HepG2 (cell line): ENCODE measurements at regions not wholly inside any gene's neighbourhood (a gene's known extent, or its start where the extent isn't known, plus 50 kb on each side); places are given as distances from the start of the nearest gene placed in this dataset.
A peak's percentile ranks its signal among the peaks of the same experiment; 100 is the strongest.

ENCODE experiments used
- ATAC-seq: fragments of 200-7000 bp; cut with Tn5 transposase; 3 replicates; pipeline ENCODE4 v1.9.1; 2020; ENCODE audit warnings: mild to moderate bottlenecking, moderate library complexity
- BruUV-seq: library from RNA; stranded (reverse); fragments of 400-500 nt; replicated peaks from 2 replicates; lab custom pipeline; 2021; lab: Mats Ljungman, UMichigan
- CTCF ChIA-PET: fragments of 300-600 bp; formaldehyde crosslinking; extraction: SDS; loops from one replicate; lab custom pipeline; 2021; ENCODE audit warnings: low total read pairs, inconsistent platforms, low intra/inter-chr PET ratio; lab: Yijun Ruan, JAX
- POLR2A ChIA-PET: fragments of 350-600 bp; sonication (Branson Sonifier 250); formaldehyde crosslinking; loops from one replicate; lab custom pipeline; 2020; ENCODE audit warnings: antibody characterized with exemption, inconsistent platforms; lab: Yijun Ruan, JAX
- DNase-seq: peaks from one replicate; pipeline ENCODE4 v3.0.0-alpha.2; 2015; ENCODE audit warnings: low spot score
- FAIRE-seq: peaks from 3 replicates; lab custom pipeline; 2011; peaks lifted over from hg19 to GRCh38; lab: Jason Lieb, UNC
- H2AFZ ChIP-seq: one replicate; pipeline ENCODE4 v1.6.1; 2011; ENCODE audit warnings: low read length, inconsistent platforms
- H3K27ac ChIP-seq: fragments of 300-600 bp; 3 replicates; pipeline ENCODE4 v1.8.0; 2011; ENCODE audit warnings: mixed run types, mild to moderate bottlenecking, mixed read lengths, low read length, inconsistent platforms; ENCODE audit not compliant: insufficient read depth; ENCODE audit errors: extremely low read length
- H3K27me3 ChIP-seq, 2 experiments: fragments of 200-600 bp in 1 of 2; 2 replicates in 1 of 2; 3 replicates in 1 of 2; pipeline versions ENCODE4 v1.6.0 to v1.8.0; 2011; ENCODE audit warnings: low read length in 2 of 2, mild to moderate bottlenecking in 2 of 2, moderate library complexity in 2 of 2, inconsistent platforms in 1 of 2; ENCODE audit not compliant: insufficient read depth in 2 of 2, control insufficient read depth in 1 of 2
- H3K36me3 ChIP-seq, 2 experiments: fragments of 200-600 bp in 1 of 2; replicated peaks in 1 of 2; 2 replicates in 1 of 2; 3 replicates in 1 of 2; pipeline versions ENCODE4 v1.5.1 to v1.8.0; 2011; ENCODE audit warnings: low read length in 2 of 2, inconsistent platforms in 1 of 2; ENCODE audit not compliant: insufficient read depth in 2 of 2, control insufficient read depth in 1 of 2
- H3K4me1 ChIP-seq: 2 replicates; pipeline ENCODE4 v1.5.1; 2012; ENCODE audit warnings: low read length, inconsistent platforms; ENCODE audit not compliant: insufficient read depth
- H3K4me2 ChIP-seq: 2 replicates; pipeline ENCODE4 v1.6.0; 2011; ENCODE audit warnings: low read depth, low read length, inconsistent platforms
- H3K4me3 ChIP-seq, 3 experiments: fragments of 200-600 bp in 1 of 3; sonication (generic), shearing (Covaris generic) in 1 of 3; replicated peaks in 1 of 3; 2 replicates each; pipeline ENCODE4 v1.5.1; 2011 to 2016; ENCODE audit warnings: low read length in 3 of 3, inconsistent platforms in 2 of 3, low read depth in 2 of 3, mild to moderate bottlenecking in 2 of 3, control low read depth in 1 of 3, mixed read lengths in 1 of 3; ENCODE audit not compliant: insufficient read depth in 1 of 3
- H3K79me2 ChIP-seq: one replicate; pipeline ENCODE4 v1.6.1; 2011; ENCODE audit warnings: low read length, inconsistent platforms; ENCODE audit not compliant: insufficient read depth
- H3K9ac ChIP-seq: 2 replicates; pipeline ENCODE4 v1.6.0; 2011; ENCODE audit warnings: mild to moderate bottlenecking, low read depth, low read length, inconsistent platforms; ENCODE audit not compliant: insufficient read depth
- H3K9me3 ChIP-seq: 2 replicates; pipeline ENCODE4 v1.5.1; 2012; ENCODE audit warnings: mild to moderate bottlenecking, low read length
- H4K20me1 ChIP-seq: 2 replicates; pipeline ENCODE4 v1.6.0; 2011; ENCODE audit warnings: inconsistent platforms, mild to moderate bottlenecking, low read length, moderate library complexity; ENCODE audit not compliant: insufficient read depth
- JARID2 ChIP-seq: sonication (generic); formaldehyde crosslinking; IDR thresholded peaks from 2 replicates; pipeline ENCODE4 v1.8.1; 2023; ENCODE audit warnings: missing genetic modification reagents, inconsistent platforms; ENCODE audit not compliant: insufficient replicate concordance
- MLXIP ChIP-seq: sonication (generic); formaldehyde crosslinking; IDR thresholded peaks from 2 replicates; pipeline ENCODE4 v1.9.0; 2021; ENCODE audit warnings: missing genetic modification reagents, borderline replicate concordance
- REST ChIP-seq, 2 experiments: IDR thresholded peaks; 2 replicates each; pipeline ENCODE4 v1.6.1; 2011 to 2012; ENCODE audit warnings: low read length in 2 of 2, borderline replicate concordance in 1 of 2, low read depth in 1 of 2, mild to moderate bottlenecking in 1 of 2, moderate library complexity in 1 of 2
- SKIL ChIP-seq: sonication (generic); formaldehyde crosslinking; IDR thresholded peaks from 2 replicates; pipeline ENCODE4 v1.8.0; 2022; ENCODE audit warnings: missing genetic modification reagents, mild to moderate bottlenecking, moderate library complexity, borderline replicate concordance
- ZBTB46 ChIP-seq: sonication (generic); formaldehyde crosslinking; IDR thresholded peaks from 2 replicates; pipeline ENCODE4 v1.4.0; 2020; ENCODE audit warnings: mild to moderate bottlenecking, missing genetic modification reagents, borderline replicate concordance
- ZNF335 ChIP-seq: sonication (generic); formaldehyde crosslinking; IDR thresholded peaks from 2 replicates; pipeline ENCODE4 v1.4.0; 2020; ENCODE audit warnings: missing genetic modification reagents
- ZNF740 ChIP-seq: sonication (generic); formaldehyde crosslinking; IDR thresholded peaks from 2 replicates; pipeline ENCODE4 v1.4.0; 2020; ENCODE audit warnings: missing genetic modification reagents
- WGBS: methylation state at CpG from one replicate; pipeline ENCODE4 v1.1.6; 2017; ENCODE audit warnings: low lambda C conversion rate; 5-methylcytosine and 5-hydroxymethylcytosine counted together
- in situ Hi-C: cut with HindIII; loops from 2 replicates; pipeline ENCODE4 v1.10.0; 2017; ENCODE audit warnings: low pct_unique_long_range_greater_than_20kb; ENCODE audit not compliant: extremely low pct_ligation_motif_present
- intact Hi-C: fragments of 100-400 bp; cut with micrococcal nuclease; formaldehyde crosslinking; loops from one replicate; pipeline ENCODE4 v1.10.0; 2022; ENCODE audit not compliant: unreplicated experiment

- intact Hi-C loops (no loop called here), in situ Hi-C loops (no loop called here)
- no TSS peak for BruUV-seq
- H3K4me1 ChIP-seq: no peaks in the 10 kb centered on the region
- H2AFZ ChIP-seq: no peak overlapping the region
- ATAC-seq: no peak
- H4K20me1 ChIP-seq: no peaks in the 10 kb centered on the region
- no peak overlapping the region for H3K27ac ChIP-seq
- DNase-seq: no peak
- no peaks in the 10 kb centered on the region for H3K36me3 ChIP-seq
- H3K4me3 ChIP-seq: no peak overlapping the region
- no peak for FAIRE-seq
- no peaks in the 10 kb centered on the region for H3K9me3 ChIP-seq
- 1% methylated on average over 5 of the region's 5 CpGs for WGBS
- H3K79me2 ChIP-seq: no peaks in the 10 kb centered on the region
- no peak overlapping the region for H3K9ac ChIP-seq
- no peak overlapping the region for H3K4me2 ChIP-seq
- no peaks in the 10 kb centered on the region for H3K27me3 ChIP-seq
- TF ChIP-seq JARID2 (CRISPR knock-in tag): no peak
- TF ChIP-seq ZNF740 (CRISPR knock-in tag): no peak
- TF ChIP-seq ZBTB46 (CRISPR knock-in tag): no peak
- TF ChIP-seq REST (IDR thresholded peaks at IDR 0.05; ENCODE audit: borderline replicate concordance in 1 of 2, low read depth in 1 of 2, low read length in 2 of 2): peak in 1 of 2 experiments; percentile 32; a peak in 1 of 4 replicates
- no peak for TF ChIP-seq SKIL (CRISPR knock-in tag)
- TF ChIP-seq ZNF335 (CRISPR knock-in tag): no peak
- no peak for TF ChIP-seq MLXIP (CRISPR knock-in tag)
- POLR2A ChIA-PET: no interaction called here
- CTCF ChIA-PET: no interaction called here
Measured at GRCh38 chr13:69008499-69008898, 1099.1 kb upstream of the ATXN8OS start.
